Thyroid gland (tissue), 4 donors: ENCODE measurements at regions not wholly inside any gene's neighbourhood (a gene's known extent, or its start where the extent isn't known, plus 50 kb on each side); places are given as distances from the start of the nearest gene placed in this dataset.
"Not testable (repeated sequence)": the region's sequence is repeated elsewhere in the genome, so short reads cannot be mapped to it uniquely, and the experiment has no call there.

ENCODE experiments used
- DNase-seq, 2 donors: peaks; one replicate each; pipeline ENCODE4 v3.0.0-alpha.2; 2019
- H3K27ac ChIP-seq, 3 donors: fragments of 200-600 bp; sonication (generic); 1 replicate in 2 of 3; 2 replicates in 1 of 3; pipeline ENCODE4 v1.5.1; 2016 to 2019; ENCODE audit warnings: mild to moderate bottlenecking in 1 of 3, moderate library complexity in 1 of 3
- H3K27me3 ChIP-seq: fragments of 200-600 bp; sonication (generic); one replicate; pipeline ENCODE4 v1.5.1; 2019
- H3K36me3 ChIP-seq, 2 donors: fragments of 200-600 bp; sonication (generic); one replicate each; pipeline ENCODE4 v1.5.1; 2016 to 2019
- H3K4me1 ChIP-seq, 2 donors: fragments of 200-600 bp; sonication (generic); one replicate each; pipeline ENCODE4 v1.5.1; 2017 to 2019
- H3K4me3 ChIP-seq, 3 donors: fragments of 200-600 bp; sonication (generic); replicated peaks in 1 of 3; 1 replicate in 2 of 3; 2 replicates in 1 of 3; pipeline ENCODE4 v1.5.1; 2016; ENCODE audit warnings: mild to moderate bottlenecking in 1 of 3
- H3K9me3 ChIP-seq: fragments of 200-600 bp; sonication (generic); one replicate; pipeline ENCODE4 v1.5.1; 2017
- CTCF ChIP-seq, 6 experiments: fragments of 200-600 bp in 3 of 6; fragments of 450-650 bp in 3 of 6; sonication (generic) in 3 of 6; IDR thresholded peaks; one replicate each; pipeline ENCODE4 v1.5.1; 2016 to 2019; ENCODE audit warnings: antibody characterized with exemption in 6 of 6, mild to moderate bottlenecking in 2 of 6, inconsistent platforms in 1 of 6, moderate library complexity in 1 of 6
- POLR2A ChIP-seq, 2 donors: fragments of 450-650 bp; IDR thresholded peaks; one replicate each; pipeline ENCODE4 v1.6.1; 2017; ENCODE audit warnings: antibody characterized with exemption in 2 of 2, mild to moderate bottlenecking in 2 of 2, moderate library complexity in 1 of 2
- WGBS, 2 donors: methylation state at CpG; one replicate each; pipeline ENCODE4 v1.1.5; 2017; 5-methylcytosine and 5-hydroxymethylcytosine counted together
- intact Hi-C: fragments of 100-400 bp; cut with DNase I; formaldehyde crosslinking; loops from one replicate; pipeline ENCODE4 v1.15.1; 2023

GRCh38 chr3:26316472-26316871 lies 306.1 kb upstream of the LRRC3B start:
- Histone ChIP-seq H3K27me3 (no peaks in the 10 kb centered on the region), H3K4me3 (no peak overlapping the region), H3K36me3 (no peaks in the 10 kb centered on the region), H3K4me1 (no peaks in the 10 kb centered on the region), H3K27ac (no peak overlapping the region), H3K9me3 (no peaks in the 10 kb centered on the region)
- DNase-seq = no peak
- intact Hi-C loops = no loop called here
- no peak for TF ChIP-seq POLR2A (IDR thresholded peaks at IDR 0.05)

DNA sequence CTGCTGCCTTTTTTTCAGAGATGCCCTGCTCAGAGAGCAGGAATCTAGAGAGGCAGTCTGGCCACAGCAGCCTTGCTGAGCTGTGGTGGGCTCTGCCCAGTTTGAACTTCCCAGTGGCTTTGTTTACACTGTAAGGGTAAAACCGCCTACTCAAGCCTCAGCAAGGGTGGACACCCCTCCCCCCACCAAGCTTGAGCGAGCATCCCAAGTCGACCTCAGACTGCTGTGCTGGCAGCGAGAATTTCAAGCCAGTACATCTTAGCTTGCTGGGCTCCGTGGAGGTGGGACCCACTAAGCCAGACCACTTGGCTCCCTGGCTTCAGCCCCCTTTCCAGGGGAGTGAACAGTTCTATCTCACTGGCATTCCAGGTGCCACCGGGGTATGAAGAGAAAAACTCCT lies 298.8 kb upstream of the LRRC3B start:
- H3K36me3 ChIP-seq, H3K4me3 ChIP-seq, intact Hi-C loops, H3K9me3 ChIP-seq, H3K27me3 ChIP-seq, H3K27ac ChIP-seq, H3K4me1 ChIP-seq, DNase-seq: not testable (repeated sequence)
- WGBS, 2 donors = 81 to 87% methylated on average over 3 to 4 of the region's 6 CpGs

GRCh38 chr3:26340001-26340400 lies 282.6 kb upstream of the LRRC3B start:
- H3K36me3 ChIP-seq = no peaks in the 10 kb centered on the region
- H3K9me3 ChIP-seq = no peaks in the 10 kb centered on the region
- WGBS, 2 donors = 89 to 96% methylated on average over 2 to 3 of the region's 3 CpGs
- H3K4me1 ChIP-seq = no peaks in the 10 kb centered on the region
- intact Hi-C loops = no loop called here
- DNase-seq = no peak
- no peak overlapping the region for H3K4me3 ChIP-seq
- no peak for TF ChIP-seq CTCF (IDR thresholded peaks at IDR 0.05)
- TF ChIP-seq POLR2A (IDR thresholded peaks at IDR 0.05) = no peak
- no peak overlapping the region for H3K27ac ChIP-seq
- no peaks in the 10 kb centered on the region for H3K27me3 ChIP-seq

DNA sequence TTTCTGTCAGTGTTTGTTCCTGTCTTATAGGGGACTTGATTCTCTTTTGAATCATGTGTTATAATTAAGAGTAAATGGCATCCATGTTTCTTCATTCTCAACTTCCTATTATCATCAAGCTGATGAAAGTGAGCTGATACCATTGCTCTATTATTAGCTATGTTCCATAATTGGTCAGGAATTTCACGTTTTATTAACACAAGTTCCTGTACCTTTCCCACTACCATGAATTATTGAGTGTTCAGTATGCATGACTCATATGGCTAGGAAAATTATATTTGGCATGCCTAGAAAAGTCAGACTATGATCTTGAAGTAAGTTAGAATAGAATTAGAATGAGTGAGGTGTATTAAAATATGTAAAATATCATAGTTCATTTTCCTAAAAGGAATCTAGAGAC lies 278.9 kb upstream of the LRRC3B start:
- 75 to 76% methylated on average over 1 of the region's 1 CpG for WGBS, 2 donors
- no peaks in the 10 kb centered on the region for H3K4me1 ChIP-seq

DNA sequence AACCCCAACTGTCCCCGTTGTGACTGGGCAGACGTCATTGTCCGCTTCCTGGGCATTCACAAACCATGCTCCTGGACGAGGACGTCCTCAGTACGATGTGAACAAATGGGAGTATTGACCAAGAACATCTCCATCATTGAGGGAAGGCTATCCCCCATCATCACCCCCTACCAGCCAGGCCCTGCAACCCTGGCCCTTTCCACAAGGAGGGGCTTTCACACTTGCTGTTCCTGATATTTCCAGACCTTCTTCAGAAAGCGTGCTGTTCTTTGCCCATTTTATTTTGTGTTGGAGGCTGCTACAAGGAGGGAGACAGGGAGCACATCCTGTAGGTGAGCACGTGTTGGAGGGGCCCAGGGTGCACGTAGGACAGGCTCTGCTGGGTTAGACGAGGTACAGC lies 277.0 kb upstream of the LRRC3B start:
- intact Hi-C loops = no loop called here
- Histone ChIP-seq H3K4me1 (no peaks in the 10 kb centered on the region), H3K4me3 (no peak overlapping the region), H3K27ac (no peak overlapping the region), H3K36me3 (no peaks in the 10 kb centered on the region), H3K9me3 (no peaks in the 10 kb centered on the region), H3K27me3 (no peaks in the 10 kb centered on the region)
- no peak for DNase-seq
- 86 to 88% methylated on average over 10 of the region's 10 CpGs for WGBS, 2 donors
- no peak for TF ChIP-seq CTCF (IDR thresholded peaks at IDR 0.05)
- no peak for TF ChIP-seq POLR2A (IDR thresholded peaks at IDR 0.05)

More for the DNA sequence above, 278.9 kb upstream of the LRRC3B start:
- no peak for TF ChIP-seq CTCF (IDR thresholded peaks at IDR 0.05)
- no peak for TF ChIP-seq POLR2A (IDR thresholded peaks at IDR 0.05)
- no peaks in the 10 kb centered on the region for H3K27me3 ChIP-seq
- no peak overlapping the region for H3K27ac ChIP-seq
- H3K36me3 ChIP-seq = no peaks in the 10 kb centered on the region
- H3K4me3 ChIP-seq = no peak overlapping the region
- no peak for DNase-seq
- H3K9me3 ChIP-seq = no peaks in the 10 kb centered on the region
- intact Hi-C loops = no loop called here

DNA sequence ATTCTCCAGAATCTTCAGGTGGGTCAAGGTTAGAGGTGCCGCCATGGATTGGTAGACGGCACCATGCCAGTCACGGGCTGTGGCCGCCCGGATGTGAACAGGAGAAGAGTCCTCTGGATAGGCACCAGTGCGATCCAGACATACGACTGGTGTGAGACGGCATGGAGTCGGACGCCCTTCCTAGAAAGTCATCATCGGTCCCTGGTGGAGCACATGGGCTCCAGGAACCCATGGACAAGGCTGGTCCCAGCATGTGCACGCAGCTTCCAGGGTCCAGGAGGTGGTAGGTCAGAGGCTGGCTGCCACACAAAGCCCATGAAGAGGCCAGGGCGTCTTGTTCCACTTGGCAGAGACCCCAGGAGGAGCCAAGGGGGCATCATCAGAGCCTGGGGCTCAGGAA lies 276.1 kb upstream of the LRRC3B start:
- TF ChIP-seq POLR2A (IDR thresholded peaks at IDR 0.05) = no peak
- no peak for TF ChIP-seq CTCF (IDR thresholded peaks at IDR 0.05)
- Histone ChIP-seq H3K4me1 (no peaks in the 10 kb centered on the region), H3K4me3 (no peak overlapping the region)

More for the DNA sequence above, 276.1 kb upstream of the LRRC3B start:
- Histone ChIP-seq H3K27me3 (no peaks in the 10 kb centered on the region), H3K9me3 (no peaks in the 10 kb centered on the region), H3K27ac (no peak overlapping the region), H3K36me3 (no peaks in the 10 kb centered on the region)
- no peak for DNase-seq
- WGBS, 2 donors = 90 to 96% methylated on average over 13 of the region's 13 CpGs
- intact Hi-C loops = no loop called here
